Suppressor macrophage (primary cell): ENCODE measurements at regions not wholly inside any gene's neighbourhood (a gene's known extent, or its start where the extent isn't known, plus 50 kb on each side); places are given as distances from the start of the nearest gene placed in this dataset.

ENCODE experiments used
- DNase-seq, 4 experiments: peaks; one replicate each; pipeline ENCODE4 v3.0.0-alpha.2; 2020 to 2022

- peak; percentile 9 to 36 (median 24) for DNase-seq
Observed at GRCh38 chr22:26847046-26847445, 189.7 kb downstream of the MIAT start.

- no peak for DNase-seq
Observed at GRCh38 chr22:26847816-26848215, 190.4 kb downstream of the MIAT start.

- DNase-seq = no peak
Observed at GRCh38 chr22:26848244-26848920, 191.0 kb downstream of the MIAT start.

- DNase-seq = no peak
Observed at GRCh38 chr22:26849575-26849974, 192.2 kb downstream of the MIAT start.

- DNase-seq = no peak
Observed at GRCh38 chr22:26851125-26851524, 193.7 kb downstream of the MIAT start.

GRCh38 chr22:26852176-26852575, 194.8 kb downstream of the MIAT start:
- DNase-seq = no peak

- no peak for DNase-seq
Observed at GRCh38 chr22:26853071-26853470, 195.7 kb downstream of the MIAT start.

- no peak for DNase-seq
Observed at GRCh38 chr22:26853495-26853894, 196.1 kb downstream of the MIAT start.

- no peak for DNase-seq
Observed at GRCh38 chr22:26857169-26857568, 199.8 kb downstream of the MIAT start.

- DNase-seq = no peak
Observed at GRCh38 chr22:26860301-26860700, 202.9 kb downstream of the MIAT start.

- DNase-seq = no peak
Observed at GRCh38 chr22:26865021-26865420, 207.6 kb downstream of the MIAT start.

- no peak for DNase-seq
Observed at GRCh38 chr22:26883393-26883792, 226.0 kb downstream of the MIAT start.

GRCh38 chr22:26884921-26885320, 227.5 kb downstream of the MIAT start:
- no peak for DNase-seq

- no peak for DNase-seq
Observed at GRCh38 chr22:26885441-26886261, 228.3 kb downstream of the MIAT start.

GRCh38 chr22:26887456-26887855, 230.1 kb downstream of the MIAT start:
- DNase-seq = no peak

GRCh38 chr22:26887916-26888315, 230.5 kb downstream of the MIAT start:
- DNase-seq = no peak

- no peak for DNase-seq
Observed at GRCh38 chr22:26888887-26889286, 231.5 kb downstream of the MIAT start.

GRCh38 chr22:26889802-26890201, 232.4 kb downstream of the MIAT start:
- no peak for DNase-seq

GRCh38 chr22:26890870-26891269, 233.5 kb downstream of the MIAT start:
- no peak for DNase-seq

GRCh38 chr22:26891429-26891828, 234.0 kb downstream of the MIAT start:
- no peak for DNase-seq

GRCh38 chr22:26892166-26893041, 235.0 kb downstream of the MIAT start:
- peak in 2 of 4 experiments; percentile 1 to 10 for DNase-seq

GRCh38 chr22:26893173-26894110, 236.1 kb downstream of the MIAT start:
- DNase-seq = no peak
